ENCODE measurements at regions not wholly inside any gene's neighbourhood (a gene's known extent, or its start where the extent isn't known, plus 50 kb on each side); places are given as distances from the start of the nearest gene placed in this dataset.

GRCh38 chr10:117462816-117463544, 79.6 kb upstream of the EMX2 start:
- TF ChIP-seq POLR2A (IDR thresholded peaks at IDR 0.05) (no peak), POLR2AphosphoS5 (IDR thresholded peaks at IDR 0.05; ENCODE audit: insufficient read depth in 1 of 2, low read depth in 1 of 2) (no peak)
